K562 (cell line): ENCODE measurements at regions not wholly inside any gene's neighbourhood (a gene's known extent, or its start where the extent isn't known, plus 50 kb on each side); places are given as distances from the start of the nearest gene placed in this dataset.

Experiments used
- PRPF4 ChIP-seq: fragments of 200-400 bp; formaldehyde crosslinking; IDR thresholded peaks from one replicate; pipeline ENCODE4 v1.6.1; 2017; ENCODE audit warnings: low read length, low read depth, mild to moderate bottlenecking; ENCODE audit not compliant: insufficient read depth, poor library complexity, severe bottlenecking
- TGIF2 ChIP-seq: sonication (generic); formaldehyde crosslinking; IDR thresholded peaks from 2 replicates; pipeline ENCODE4 v1.8.1; 2022; ENCODE audit warnings: mild to moderate bottlenecking, missing genetic modification reagents, moderate library complexity
- ZNF644 ChIP-seq: fragments of 200-800 bp; sonication (Bioruptor generic); IDR thresholded peaks from 2 replicates; pipeline ENCODE4 v1.6.1; 2016; ENCODE audit warnings: low read depth, missing genetic modification characterization, missing compliant biosample characterization

- TF ChIP-seq TGIF2 (CRISPR knock-in tag) (no peak), ZNF644 (no peak), PRPF4 (no peak)
These were observed 231.1 kb upstream of the ZNF32 start for GRCh38 chr10:43879742-43880141.
